ENCODE measurements at regions not wholly inside any gene's neighbourhood (a gene's known extent, or its start where the extent isn't known, plus 50 kb on each side); places are given as distances from the start of the nearest gene placed in this dataset.

GRCh38 chr4:59374416-59374815 lies 1825.7 kb upstream of the ADGRL3 start:
- TF ChIP-seq, protein P1, sequence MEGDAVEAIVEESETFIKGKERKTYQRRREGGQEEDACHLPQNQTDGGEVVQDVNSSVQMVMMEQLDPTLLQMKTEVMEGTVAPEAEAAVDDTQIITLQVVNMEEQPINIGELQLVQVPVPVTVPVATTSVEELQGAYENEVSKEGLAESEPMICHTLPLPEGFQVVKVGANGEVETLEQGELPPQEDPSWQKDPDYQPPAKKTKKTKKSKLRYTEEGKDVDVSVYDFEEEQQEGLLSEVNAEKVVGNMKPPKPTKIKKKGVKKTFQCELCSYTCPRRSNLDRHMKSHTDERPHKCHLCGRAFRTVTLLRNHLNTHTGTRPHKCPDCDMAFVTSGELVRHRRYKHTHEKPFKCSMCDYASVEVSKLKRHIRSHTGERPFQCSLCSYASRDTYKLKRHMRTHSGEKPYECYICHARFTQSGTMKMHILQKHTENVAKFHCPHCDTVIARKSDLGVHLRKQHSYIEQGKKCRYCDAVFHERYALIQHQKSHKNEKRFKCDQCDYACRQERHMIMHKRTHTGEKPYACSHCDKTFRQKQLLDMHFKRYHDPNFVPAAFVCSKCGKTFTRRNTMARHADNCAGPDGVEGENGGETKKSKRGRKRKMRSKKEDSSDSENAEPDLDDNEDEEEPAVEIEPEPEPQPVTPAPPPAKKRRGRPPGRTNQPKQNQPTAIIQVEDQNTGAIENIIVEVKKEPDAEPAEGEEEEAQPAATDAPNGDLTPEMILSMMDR (conservative IDR thresholded peaks at IDR 0.05; ENCODE audit: low read depth, low read length) = no peak
- TF ChIP-seq EZH2 (IDR thresholded peaks at IDR 0.05; ENCODE audit: borderline replicate concordance, low read depth, low read length, poor library complexity, severe bottlenecking) = no peak
